ENCODE measurements at regions not wholly inside any gene's neighbourhood (a gene's known extent, or its start where the extent isn't known, plus 50 kb on each side); places are given as distances from the start of the nearest gene placed in this dataset.

- TF ChIP-seq CTCF (IDR thresholded peaks at IDR 0.05) (no peak), ZFX (IDR thresholded peaks at IDR 0.05; ENCODE audit: borderline replicate concordance) (no peak)
Observed at GRCh38 chr15:69658411-69658945, 205.9 kb downstream of the RPLP1 start.

All from 22Rv1 (cell line).